Mesendoderm (in vitro differentiated cells): ENCODE measurements at regions not wholly inside any gene's neighbourhood (a gene's known extent, or its start where the extent isn't known, plus 50 kb on each side); places are given as distances from the start of the nearest gene placed in this dataset.
A peak's percentile ranks its signal among the peaks of the same experiment; 100 is the strongest.

Source experiments
- DNase-seq: peaks from one replicate; pipeline ENCODE4 v3.0.0; 2013
- H2AK5ac ChIP-seq: 2 replicates; pipeline ENCODE4 v1.6.1; 2013; ENCODE audit warnings: low read length, inconsistent platforms
- H2BK120ac ChIP-seq: 2 replicates; pipeline ENCODE4 v1.6.1; 2013; ENCODE audit warnings: low read depth, mild to moderate bottlenecking, low read length, moderate library complexity, mixed read lengths
- H2BK15ac ChIP-seq: replicated peaks from 2 replicates; pipeline ENCODE4 v1.6.1; 2013; ENCODE audit warnings: low read depth, mild to moderate bottlenecking, moderate library complexity
- H2BK5ac ChIP-seq: 2 replicates; pipeline ENCODE4 v1.6.1; 2013; ENCODE audit warnings: low read length, inconsistent platforms
- H3K18ac ChIP-seq: 2 replicates; pipeline ENCODE4 v1.6.1; 2013; ENCODE audit warnings: mild to moderate bottlenecking, low read length, mixed read lengths
- H3K23ac ChIP-seq: one replicate; pipeline ENCODE4 v1.6.1; 2013; ENCODE audit warnings: low read length
- H3K27ac ChIP-seq: 2 replicates; pipeline ENCODE4 v1.5.1; 2013; ENCODE audit warnings: low read depth, mild to moderate bottlenecking, inconsistent platforms, low read length, moderate library complexity
- H3K27me3 ChIP-seq: 2 replicates; pipeline ENCODE4 v1.6.1; 2013; ENCODE audit warnings: low read length, control low read depth, mild to moderate bottlenecking, inconsistent platforms; ENCODE audit not compliant: insufficient read depth, poor library complexity
- H3K36me3 ChIP-seq: 2 replicates; pipeline ENCODE4 v1.6.1; 2013; ENCODE audit warnings: low read length, inconsistent platforms; ENCODE audit not compliant: control insufficient read depth, insufficient read depth
- H3K4ac ChIP-seq: one replicate; pipeline ENCODE4 v1.6.1; 2013; ENCODE audit warnings: low read depth, mild to moderate bottlenecking, low read length, moderate library complexity
- H3K4me1 ChIP-seq: 2 replicates; pipeline ENCODE4 v1.6.1; 2013; ENCODE audit warnings: low read depth, low read length, inconsistent platforms; ENCODE audit not compliant: control insufficient read depth
- H3K4me2 ChIP-seq: 2 replicates; pipeline ENCODE4 v1.6.1; 2013; ENCODE audit warnings: low read length
- H3K4me3 ChIP-seq: 2 replicates; pipeline ENCODE4 v1.5.1; 2013; ENCODE audit warnings: mild to moderate bottlenecking, low read length
- H3K56ac ChIP-seq: one replicate; pipeline ENCODE4 v1.6.1; 2013; ENCODE audit warnings: low read length
- H3K79me1 ChIP-seq: 2 replicates; pipeline ENCODE4 v1.6.1; 2013; ENCODE audit warnings: low read length, inconsistent platforms
- H3K79me2 ChIP-seq: 2 replicates; pipeline ENCODE4 v1.6.1; 2013; ENCODE audit warnings: mild to moderate bottlenecking, low read length; ENCODE audit not compliant: control insufficient read depth, insufficient read depth
- H3K9ac ChIP-seq: 2 replicates; pipeline ENCODE4 v1.6.1; 2013; ENCODE audit warnings: low read length, inconsistent platforms
- H4K5ac ChIP-seq: one replicate; pipeline ENCODE4 v1.6.1; 2013; ENCODE audit warnings: low read length
- H4K8ac ChIP-seq: one replicate; pipeline ENCODE4 v1.6.1; 2013; ENCODE audit warnings: low read depth, mild to moderate bottlenecking, control low read depth, low read length, moderate library complexity
- whole genome bisulfite sequencing: extraction: QIAGEN DNeasy Blood & Tissue Kit; methylation state at CpG from one replicate; pipeline ENCODE4 v1.1.7; 2013; ENCODE audit warnings: low lambda C conversion rate, missing lambda C conversion rate; ENCODE audit not compliant: insufficient coverage; ENCODE audit errors: extremely low coverage; 5-methylcytosine and 5-hydroxymethylcytosine counted together

DNA sequence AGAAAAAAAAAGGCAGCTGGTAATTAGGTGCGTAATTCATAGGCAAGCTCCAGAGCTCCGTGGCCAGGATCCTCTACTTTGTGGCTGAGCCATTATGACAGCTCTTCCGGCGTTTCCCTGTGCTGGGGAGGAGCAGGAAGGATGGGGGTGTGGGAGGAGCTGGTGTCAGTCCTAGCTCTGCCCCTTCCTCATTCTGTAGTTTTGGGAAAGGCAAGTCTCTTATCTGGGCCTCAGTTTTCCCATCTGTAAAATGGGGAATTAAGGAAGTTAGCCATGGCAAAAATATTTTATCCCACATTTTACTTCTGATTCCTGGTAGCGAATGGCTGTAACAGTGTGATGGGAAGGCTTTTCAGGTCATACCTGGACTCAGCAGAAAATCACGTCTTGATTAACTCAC is 81.1 kb downstream of the SEC61B start:
- no peak overlapping the region for H4K5ac ChIP-seq
- H3K79me1 ChIP-seq, result no peaks in the 10 kb centered on the region
- H3K4me2 ChIP-seq, result no peak overlapping the region
- no peak for DNase-seq
- H3K4me1 ChIP-seq, result no peaks in the 10 kb centered on the region
- H2BK15ac ChIP-seq, result no peak overlapping the region
- H3K36me3 ChIP-seq, result no peaks in the 10 kb centered on the region
- H2AK5ac ChIP-seq, result no peak overlapping the region
- no peak overlapping the region for H2BK120ac ChIP-seq
- H3K79me2 ChIP-seq, result no peaks in the 10 kb centered on the region
- H3K18ac ChIP-seq, result no peak overlapping the region
- H3K27me3 ChIP-seq, result no peaks in the 10 kb centered on the region
- no peak overlapping the region for H3K9ac ChIP-seq
- no peak overlapping the region for H3K27ac ChIP-seq
- H2BK5ac ChIP-seq, result no peak overlapping the region
- no peak overlapping the region for H3K4ac ChIP-seq
- no peak overlapping the region for H4K8ac ChIP-seq
- H3K4me3 ChIP-seq, result no peak overlapping the region
- H3K23ac ChIP-seq, result no peak overlapping the region
- WGBS, result no CpG with 5 or more reads among the region's 6 CpGs
- no peak overlapping the region for H3K56ac ChIP-seq

DNA sequence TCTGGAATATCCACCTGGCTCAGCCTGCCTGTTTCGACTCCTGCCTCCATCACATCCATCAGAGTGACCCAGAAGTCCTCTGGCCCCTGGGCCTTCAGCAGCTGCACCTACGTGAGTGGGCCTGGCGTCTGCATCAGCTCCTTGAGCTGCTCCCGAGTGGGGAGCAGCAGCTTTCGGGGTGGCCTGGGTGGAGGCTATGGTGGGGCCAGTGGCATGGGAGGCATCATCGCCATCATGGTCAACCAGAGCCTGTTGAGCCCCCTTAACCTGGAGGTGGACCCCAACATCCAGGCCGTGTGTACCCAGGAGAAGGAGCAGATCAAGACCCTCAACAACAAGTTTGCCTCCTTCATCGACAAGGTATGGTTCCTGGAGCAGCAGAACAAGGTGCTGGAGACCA is 83.0 kb downstream of the SEC61B start:
- H4K8ac ChIP-seq, result no peak overlapping the region
- no peaks in the 10 kb centered on the region for H3K27me3 ChIP-seq
- no CpG with 5 or more reads among the region's 8 CpGs for WGBS
- H4K5ac ChIP-seq, result no peak overlapping the region
- no peaks in the 10 kb centered on the region for H3K4me1 ChIP-seq
- H3K23ac ChIP-seq, result no peak overlapping the region
- H2AK5ac ChIP-seq, result no peak overlapping the region
- no peaks in the 10 kb centered on the region for H3K79me2 ChIP-seq
- no peaks in the 10 kb centered on the region for H3K79me1 ChIP-seq
- no peak overlapping the region for H3K4me3 ChIP-seq
- H2BK120ac ChIP-seq, result no peak overlapping the region
- H3K56ac ChIP-seq, result no peak overlapping the region
- no peak overlapping the region for H3K9ac ChIP-seq
- H3K18ac ChIP-seq, result no peak overlapping the region
- no peak overlapping the region for H2BK5ac ChIP-seq
- no peak overlapping the region for H3K27ac ChIP-seq
- no peak overlapping the region for H3K4ac ChIP-seq
- H3K4me2 ChIP-seq, result no peak overlapping the region
- H2BK15ac ChIP-seq, result no peak overlapping the region
- H3K36me3 ChIP-seq, result no peaks in the 10 kb centered on the region
- no peak for DNase-seq

DNA sequence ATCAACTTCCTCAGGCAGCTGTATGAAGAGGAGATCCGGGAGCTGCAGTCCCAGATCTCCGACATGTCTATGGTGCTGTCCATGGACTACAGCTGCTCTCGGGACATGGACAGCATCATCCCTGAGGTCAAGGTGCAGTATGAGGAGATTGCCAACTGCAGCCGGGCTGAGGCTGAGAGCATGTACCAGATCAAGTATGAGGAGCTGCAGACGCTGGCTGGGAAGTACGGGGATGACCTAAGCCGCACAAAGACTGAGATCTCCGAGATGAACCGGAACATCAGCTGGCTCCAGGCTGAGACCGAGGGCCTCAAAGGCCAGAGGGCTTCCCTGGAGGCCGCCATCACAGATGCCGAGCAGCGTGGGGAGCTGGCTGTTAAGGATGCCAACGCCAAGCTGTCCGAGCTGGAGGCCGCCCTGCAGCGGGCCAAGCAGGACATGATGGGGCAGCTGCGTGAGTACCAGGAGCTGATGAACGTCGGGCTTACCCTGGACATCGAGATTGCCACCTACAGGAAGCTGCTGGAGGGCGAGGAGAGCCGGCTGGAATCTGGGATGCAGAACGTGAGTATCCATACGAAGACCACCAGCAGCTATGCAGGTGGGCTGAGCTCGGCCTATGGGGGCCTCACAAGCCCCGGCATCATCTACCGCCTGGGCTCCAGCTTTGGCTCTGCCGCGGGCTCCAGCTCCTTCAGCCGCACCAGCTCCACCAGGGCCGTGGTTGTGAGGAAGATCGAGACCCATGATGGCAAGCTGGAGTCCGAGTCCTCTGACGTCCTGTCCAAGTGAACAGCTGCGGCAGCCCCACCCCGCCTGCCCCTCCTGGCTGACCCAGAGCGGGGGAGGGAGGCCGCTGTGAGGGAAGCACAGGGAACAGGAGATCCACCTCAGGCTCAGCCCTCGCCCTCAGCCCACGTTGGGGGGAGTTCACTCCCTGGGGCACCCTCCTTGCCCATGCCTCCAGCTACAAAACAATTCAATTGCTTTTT is 84.0 kb downstream of the SEC61B start:
- no peak overlapping the region for H3K4ac ChIP-seq
- DNase-seq, result no peak
- H3K27ac ChIP-seq, result no peak overlapping the region
- no peak overlapping the region for H3K4me3 ChIP-seq
- H4K5ac ChIP-seq, result no peak overlapping the region
- no peak overlapping the region for H3K18ac ChIP-seq
- no peak overlapping the region for H3K4me2 ChIP-seq
- H3K36me3 ChIP-seq, result no peaks in the 10 kb centered on the region
- no peak overlapping the region for H2BK15ac ChIP-seq
- H3K27me3 ChIP-seq, result no peaks in the 10 kb centered on the region
- WGBS, result no CpG with 5 or more reads among the region's 41 CpGs
- H2AK5ac ChIP-seq, result no peak overlapping the region
- no peak overlapping the region for H3K56ac ChIP-seq
- no peak overlapping the region for H4K8ac ChIP-seq
- H2BK5ac ChIP-seq, result no peak overlapping the region
- no peak overlapping the region for H3K9ac ChIP-seq
- no peak overlapping the region for H3K23ac ChIP-seq
- no peaks in the 10 kb centered on the region for H3K4me1 ChIP-seq
- H2BK120ac ChIP-seq, result no peak overlapping the region
- H3K79me1 ChIP-seq, result no peaks in the 10 kb centered on the region
- H3K79me2 ChIP-seq, result no peaks in the 10 kb centered on the region

DNA sequence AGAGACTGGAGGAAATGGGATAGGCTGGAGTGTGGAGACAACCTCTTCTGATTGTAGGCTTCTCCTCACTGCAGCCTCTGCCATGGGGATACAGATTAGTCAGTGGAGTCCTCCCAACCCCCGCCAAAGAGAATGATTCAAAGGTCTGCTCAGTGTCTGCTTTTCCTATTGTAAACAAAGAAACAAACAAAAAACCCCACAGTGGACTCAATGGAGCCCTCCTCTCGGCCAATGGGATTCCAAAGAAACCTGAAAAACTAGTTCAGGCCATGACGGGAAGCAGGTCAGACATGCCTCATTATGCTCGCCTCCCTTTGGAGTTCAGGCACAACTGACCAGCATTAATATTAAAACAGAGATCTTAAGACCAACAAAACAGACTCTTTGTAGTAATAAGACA is 85.8 kb downstream of the SEC61B start:
- Histone ChIP-seq H3K18ac (no peak overlapping the region), H3K9ac (no peak overlapping the region), H2AK5ac (no peak overlapping the region), H3K27me3 (no peaks in the 10 kb centered on the region), H3K79me2 (no peaks in the 10 kb centered on the region), H3K4ac (no peak overlapping the region), H2BK120ac (no peak overlapping the region), H2BK5ac (no peak overlapping the region), H3K4me3 (no peak overlapping the region), H3K56ac (no peak overlapping the region), H3K4me2 (no peak overlapping the region), H4K8ac (no peak overlapping the region), H3K27ac (no peak overlapping the region), H3K23ac (no peak overlapping the region), H2BK15ac (no peak overlapping the region), H3K79me1 (no peaks in the 10 kb centered on the region), H4K5ac (no peak overlapping the region), H3K4me1 (no peaks in the 10 kb centered on the region), H3K36me3 (no peaks in the 10 kb centered on the region)
- peak; percentile 27 for DNase-seq
- WGBS, result no CpG with 5 or more reads among the region's 4 CpGs

DNA sequence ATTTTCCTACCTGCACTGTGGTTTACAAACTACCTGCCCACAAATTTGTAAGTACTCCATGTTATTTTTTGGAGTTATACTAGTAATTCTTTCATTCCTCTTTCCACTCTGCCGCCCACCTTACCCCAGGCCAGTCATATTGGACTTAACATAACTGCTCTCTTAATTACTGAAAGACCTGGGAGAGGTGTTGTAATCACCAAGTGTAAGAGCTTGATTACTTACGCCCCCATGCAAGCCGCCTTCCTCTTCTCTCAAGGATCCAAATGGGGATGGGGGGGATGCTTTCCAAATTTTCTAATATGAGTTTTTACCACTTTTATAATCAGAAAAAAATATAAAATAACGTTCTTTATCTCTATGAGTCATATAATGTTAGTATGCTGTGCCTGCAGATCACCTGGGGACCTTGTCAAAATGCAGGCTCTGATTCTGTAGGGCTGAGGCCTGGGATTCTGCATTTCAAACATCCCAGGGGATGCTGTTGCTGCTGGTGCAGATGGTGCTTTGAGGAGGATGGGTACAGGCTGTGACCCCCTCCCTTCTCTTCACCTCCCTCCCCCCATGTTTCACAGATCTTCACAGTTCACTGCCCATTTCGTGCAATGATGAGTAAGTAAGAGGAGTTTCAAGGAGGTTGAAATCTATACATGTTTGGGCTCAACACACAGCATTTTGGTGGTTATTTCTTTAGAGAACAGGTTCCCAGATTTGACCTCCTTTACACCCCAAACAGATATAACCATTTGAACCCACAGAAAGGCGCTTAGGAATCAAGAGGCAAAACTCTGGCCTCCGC is 87.3 kb downstream of the SEC61B start:
- Histone ChIP-seq H3K4me2 (no peak overlapping the region), H2BK120ac (no peak overlapping the region), H3K56ac (no peak overlapping the region), H3K79me2 (no peaks in the 10 kb centered on the region), H3K4me3 (no peak overlapping the region), H4K8ac (no peak overlapping the region), H3K79me1 (no peaks in the 10 kb centered on the region), H3K27ac (no peak overlapping the region), H3K4ac (no peak overlapping the region), H2BK5ac (no peak overlapping the region), H2BK15ac (no peak overlapping the region), H3K4me1 (no peaks in the 10 kb centered on the region), H2AK5ac (no peak overlapping the region), H3K23ac (no peak overlapping the region), H3K18ac (no peak overlapping the region), H3K27me3 (no peaks in the 10 kb centered on the region), H4K5ac (no peak overlapping the region), H3K36me3 (no peaks in the 10 kb centered on the region), H3K9ac (no peak overlapping the region)
- no CpG with 5 or more reads among the region's 7 CpGs for WGBS
- no peak for DNase-seq
